PFSK-1 (cell line): ENCODE measurements at regions not wholly inside any gene's neighbourhood (a gene's known extent, or its start where the extent isn't known, plus 50 kb on each side); places are given as distances from the start of the nearest gene placed in this dataset.

Experiments used
- POLR2AphosphoS5 ChIP-seq: IDR thresholded peaks from 2 replicates; pipeline ENCODE4 v1.6.1; 2012; ENCODE audit warnings: low read depth, mild to moderate bottlenecking, control low read depth, low read length, moderate library complexity
- SIN3A ChIP-seq: IDR thresholded peaks from 2 replicates; pipeline ENCODE4 v1.6.1; 2012; ENCODE audit warnings: mild to moderate bottlenecking, low read length, moderate library complexity, borderline replicate concordance; ENCODE audit not compliant: insufficient read depth
- TAF1 ChIP-seq: IDR thresholded peaks from 2 replicates; pipeline ENCODE4 v1.6.1; 2012; ENCODE audit warnings: low read length, control low read depth, borderline replicate concordance; ENCODE audit not compliant: insufficient read depth
- TF ChIP-seq, protein P1 (sequence below), 2 experiments: IDR thresholded peaks; 2 replicates each; pipeline versions ENCODE4 v1.6.1 to v1.8.0; 2011 to 2012; ENCODE audit warnings: low read depth in 2 of 2, low read length in 2 of 2, control low read depth in 1 of 2, inconsistent platforms in 1 of 2, mild to moderate bottlenecking in 1 of 2, moderate library complexity in 1 of 2; ENCODE audit not compliant: insufficient read depth in 1 of 2

DNA sequence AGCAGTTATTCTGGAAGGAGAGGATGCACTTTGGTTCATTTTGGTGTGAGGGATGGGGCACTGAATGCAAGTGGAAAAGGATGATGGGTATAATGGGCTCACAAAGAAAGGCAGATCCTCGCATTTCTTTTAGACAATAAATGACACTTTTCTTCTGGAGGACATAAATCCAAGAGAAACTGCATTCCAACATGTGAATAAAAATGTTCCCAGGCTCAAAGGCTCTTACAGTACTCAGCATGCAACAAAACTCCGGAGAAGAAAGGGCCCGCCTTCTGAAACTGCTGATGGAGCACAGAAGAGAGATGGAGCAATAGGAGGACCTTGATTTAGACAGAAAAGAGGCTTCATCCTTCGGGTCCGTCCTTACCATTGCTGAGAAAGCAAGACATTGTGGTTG, 538.2 kb upstream of the DPP6 start:
- TF ChIP-seq POLR2AphosphoS5: no peak
- no peak for TF ChIP-seq SIN3A
- no peak for TF ChIP-seq TAF1
- TF ChIP-seq, protein P1, sequence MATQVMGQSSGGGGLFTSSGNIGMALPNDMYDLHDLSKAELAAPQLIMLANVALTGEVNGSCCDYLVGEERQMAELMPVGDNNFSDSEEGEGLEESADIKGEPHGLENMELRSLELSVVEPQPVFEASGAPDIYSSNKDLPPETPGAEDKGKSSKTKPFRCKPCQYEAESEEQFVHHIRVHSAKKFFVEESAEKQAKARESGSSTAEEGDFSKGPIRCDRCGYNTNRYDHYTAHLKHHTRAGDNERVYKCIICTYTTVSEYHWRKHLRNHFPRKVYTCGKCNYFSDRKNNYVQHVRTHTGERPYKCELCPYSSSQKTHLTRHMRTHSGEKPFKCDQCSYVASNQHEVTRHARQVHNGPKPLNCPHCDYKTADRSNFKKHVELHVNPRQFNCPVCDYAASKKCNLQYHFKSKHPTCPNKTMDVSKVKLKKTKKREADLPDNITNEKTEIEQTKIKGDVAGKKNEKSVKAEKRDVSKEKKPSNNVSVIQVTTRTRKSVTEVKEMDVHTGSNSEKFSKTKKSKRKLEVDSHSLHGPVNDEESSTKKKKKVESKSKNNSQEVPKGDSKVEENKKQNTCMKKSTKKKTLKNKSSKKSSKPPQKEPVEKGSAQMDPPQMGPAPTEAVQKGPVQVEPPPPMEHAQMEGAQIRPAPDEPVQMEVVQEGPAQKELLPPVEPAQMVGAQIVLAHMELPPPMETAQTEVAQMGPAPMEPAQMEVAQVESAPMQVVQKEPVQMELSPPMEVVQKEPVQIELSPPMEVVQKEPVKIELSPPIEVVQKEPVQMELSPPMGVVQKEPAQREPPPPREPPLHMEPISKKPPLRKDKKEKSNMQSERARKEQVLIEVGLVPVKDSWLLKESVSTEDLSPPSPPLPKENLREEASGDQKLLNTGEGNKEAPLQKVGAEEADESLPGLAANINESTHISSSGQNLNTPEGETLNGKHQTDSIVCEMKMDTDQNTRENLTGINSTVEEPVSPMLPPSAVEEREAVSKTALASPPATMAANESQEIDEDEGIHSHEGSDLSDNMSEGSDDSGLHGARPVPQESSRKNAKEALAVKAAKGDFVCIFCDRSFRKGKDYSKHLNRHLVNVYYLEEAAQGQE (IDR thresholded peaks at IDR 0.05; ENCODE audit: insufficient read depth in 1 of 2, low read depth in 2 of 2, low read length in 2 of 2): no peak
